Ovary (tissue), 3 donors: ENCODE measurements at regions not wholly inside any gene's neighbourhood (a gene's known extent, or its start where the extent isn't known, plus 50 kb on each side); places are given as distances from the start of the nearest gene placed in this dataset.

Source experiments
- EP300 ChIP-seq: sonication (generic); formaldehyde crosslinking; IDR thresholded peaks from one replicate; pipeline ENCODE4 v1.6.1; 2017; ENCODE audit warnings: antibody characterized with exemption
- POLR2A ChIP-seq: fragments of 450-650 bp; IDR thresholded peaks from one replicate; pipeline ENCODE4 v1.6.1; 2017; ENCODE audit warnings: antibody characterized with exemption, mild to moderate bottlenecking, moderate library complexity
- TF ChIP-seq, protein P1 (sequence below), 3 donors: fragments of 450-650 bp in 2 of 3; fragments of 200-600 bp in 1 of 3; IDR thresholded peaks; one replicate each; pipeline versions ENCODE4 v1.5.1 to v1.8.0; 2016 to 2022; ENCODE audit warnings: antibody characterized with exemption in 3 of 3, mild to moderate bottlenecking in 1 of 3
- donor health status: DM: no; HTN: no; CAD: no.

- TF ChIP-seq, protein P1, sequence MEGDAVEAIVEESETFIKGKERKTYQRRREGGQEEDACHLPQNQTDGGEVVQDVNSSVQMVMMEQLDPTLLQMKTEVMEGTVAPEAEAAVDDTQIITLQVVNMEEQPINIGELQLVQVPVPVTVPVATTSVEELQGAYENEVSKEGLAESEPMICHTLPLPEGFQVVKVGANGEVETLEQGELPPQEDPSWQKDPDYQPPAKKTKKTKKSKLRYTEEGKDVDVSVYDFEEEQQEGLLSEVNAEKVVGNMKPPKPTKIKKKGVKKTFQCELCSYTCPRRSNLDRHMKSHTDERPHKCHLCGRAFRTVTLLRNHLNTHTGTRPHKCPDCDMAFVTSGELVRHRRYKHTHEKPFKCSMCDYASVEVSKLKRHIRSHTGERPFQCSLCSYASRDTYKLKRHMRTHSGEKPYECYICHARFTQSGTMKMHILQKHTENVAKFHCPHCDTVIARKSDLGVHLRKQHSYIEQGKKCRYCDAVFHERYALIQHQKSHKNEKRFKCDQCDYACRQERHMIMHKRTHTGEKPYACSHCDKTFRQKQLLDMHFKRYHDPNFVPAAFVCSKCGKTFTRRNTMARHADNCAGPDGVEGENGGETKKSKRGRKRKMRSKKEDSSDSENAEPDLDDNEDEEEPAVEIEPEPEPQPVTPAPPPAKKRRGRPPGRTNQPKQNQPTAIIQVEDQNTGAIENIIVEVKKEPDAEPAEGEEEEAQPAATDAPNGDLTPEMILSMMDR (IDR thresholded peaks at IDR 0.05) = no peak
- TF ChIP-seq POLR2A = no peak
- no peak for TF ChIP-seq EP300
Measured at GRCh38 chr10:84739641-84740040, 411.3 kb downstream of the CCSER2 start.
